ENCODE measurements at regions not wholly inside any gene's neighbourhood (a gene's known extent, or its start where the extent isn't known, plus 50 kb on each side); places are given as distances from the start of the nearest gene placed in this dataset.
"Not testable (repeated sequence)": the region's sequence is repeated elsewhere in the genome, so short reads cannot be mapped to it uniquely, and the experiment has no call there.

DNA sequence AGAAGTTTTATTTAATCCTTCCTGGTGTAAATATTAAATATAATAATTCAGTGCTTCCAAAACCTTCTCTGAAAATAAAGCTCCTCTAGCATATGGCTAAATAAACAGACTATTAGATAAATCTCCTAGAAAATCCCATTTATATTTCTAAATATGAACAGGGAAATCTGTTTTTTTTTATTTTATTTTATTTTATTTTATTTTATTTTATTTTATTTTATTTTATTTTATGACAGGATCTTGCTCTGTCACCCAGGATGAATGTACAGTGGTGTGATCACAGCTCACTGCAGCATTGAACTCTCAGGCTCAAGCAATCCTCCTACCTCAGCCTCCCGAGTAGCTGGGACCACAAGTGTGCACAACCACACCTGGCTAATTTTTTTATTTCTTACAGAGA, 673.5 kb downstream of the IRS1 start:
- no peak for DNase-seq (ENCODE audit: low read depth)

- DNase-seq (ENCODE audit: low read depth), result no peak
Measured at GRCh38 chr2:226125176-226125883, 674.3 kb downstream of the IRS1 start.

DNA sequence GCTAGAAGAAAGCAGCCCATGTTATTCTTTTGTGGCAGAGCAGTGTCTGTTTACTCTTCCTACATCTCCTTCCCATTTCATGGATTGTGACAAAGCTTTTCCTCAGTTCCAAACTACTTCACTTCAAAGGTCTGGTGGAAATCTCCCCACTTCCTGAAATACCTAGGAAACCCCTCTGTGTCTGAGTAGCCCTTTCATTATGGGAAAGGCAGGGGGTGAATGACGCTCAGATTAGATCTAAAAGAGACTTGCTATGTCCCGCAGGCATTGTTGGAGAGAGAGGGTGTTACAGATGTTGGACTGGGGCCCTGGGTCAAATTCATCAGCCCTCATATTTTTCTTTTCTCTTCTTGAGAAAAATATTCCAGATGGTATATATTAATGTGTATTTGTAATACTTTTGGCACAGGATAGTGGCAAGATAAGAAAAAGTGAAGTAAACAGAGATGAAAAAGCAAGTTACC, 675.0 kb downstream of the IRS1 start:
- DNase-seq (ENCODE audit: low read depth), result no peak

- peak; percentile 76 for DNase-seq (ENCODE audit: low read depth)
Measured at GRCh38 chr2:226123300-226123699, 676.3 kb downstream of the IRS1 start.

DNA sequence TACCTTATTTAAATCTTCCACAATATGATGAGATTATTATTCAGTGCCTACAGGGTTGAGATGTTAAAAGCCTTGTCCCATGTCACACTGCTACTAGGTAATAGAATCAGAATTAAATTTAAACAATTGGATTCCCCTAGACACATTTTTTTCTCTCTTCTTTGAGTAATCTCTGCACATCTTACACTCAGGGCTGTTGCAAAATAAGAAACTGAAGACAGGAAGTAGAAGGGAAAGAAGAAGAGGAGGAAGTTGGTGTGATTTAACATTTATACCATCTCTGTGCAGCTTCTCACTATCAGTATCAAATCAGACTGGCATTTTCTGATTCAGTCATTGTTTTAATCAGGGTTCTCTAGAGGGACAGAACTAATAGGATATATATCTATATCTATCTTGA, 677.6 kb downstream of the IRS1 start:
- DNase-seq (ENCODE audit: low read depth), result no peak

DNA sequence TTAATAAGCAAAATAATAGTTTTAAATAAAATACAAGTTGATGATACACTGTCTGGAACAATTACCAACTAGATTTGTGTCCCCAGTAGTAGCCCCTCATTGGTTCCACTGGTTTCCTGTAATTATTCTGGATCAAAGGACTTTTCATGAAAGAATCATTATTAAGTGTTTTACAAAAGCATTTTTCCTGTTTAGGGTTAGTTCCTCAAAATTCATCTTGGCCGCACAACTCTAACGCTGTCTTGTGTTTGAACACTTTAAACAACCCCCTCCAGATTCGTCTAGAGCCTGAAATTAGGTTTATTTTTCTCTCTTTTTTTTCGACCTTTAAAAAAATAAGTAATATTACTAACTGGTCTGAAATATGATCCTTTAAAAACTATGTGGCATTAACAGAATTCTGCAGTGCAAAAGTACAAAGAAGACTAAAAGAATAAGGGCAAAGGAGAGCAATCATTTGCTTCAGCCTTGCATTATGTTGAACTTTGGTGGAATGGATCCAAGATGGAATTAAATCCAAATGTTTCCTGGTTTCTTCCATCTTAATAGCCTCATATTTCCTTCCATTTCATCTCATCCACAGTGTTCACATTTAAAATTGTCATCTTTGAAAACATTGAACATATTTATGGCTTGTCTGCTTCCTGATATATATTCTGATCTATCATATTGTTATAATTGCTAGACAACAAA, 678.4 kb downstream of the IRS1 start:
- DNase-seq (ENCODE audit: low read depth), result no peak

- DNase-seq (ENCODE audit: low read depth), result peak; percentile 97
Measured at GRCh38 chr2:226118471-226119429, 680.9 kb downstream of the IRS1 start.

DNA sequence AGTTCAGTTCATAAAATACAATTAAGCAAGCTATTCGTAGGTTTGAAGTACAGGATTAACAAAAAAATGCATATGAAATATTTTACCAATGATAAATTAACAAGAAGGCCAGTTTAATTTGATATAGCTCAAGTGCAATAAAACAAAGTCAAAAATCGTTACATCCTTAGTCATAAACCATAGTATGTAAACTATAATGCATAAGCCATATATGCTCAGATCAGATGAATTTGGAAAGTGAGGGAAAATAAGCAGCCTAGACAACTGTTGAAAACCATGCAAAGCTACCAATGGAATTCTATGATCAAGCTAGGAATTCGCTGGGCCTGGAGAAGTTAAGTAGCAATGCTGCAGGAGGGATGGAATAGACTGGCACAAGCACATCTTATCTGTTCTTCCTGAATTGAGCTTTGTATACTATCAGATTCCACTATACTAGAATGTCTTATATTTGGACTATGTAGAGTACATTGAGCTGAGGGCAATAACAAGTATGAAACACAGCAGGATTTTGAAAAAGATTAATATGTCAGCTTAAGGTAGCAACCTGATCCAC, 682.0 kb downstream of the IRS1 start:
- no peak for DNase-seq (ENCODE audit: low read depth)

- DNase-seq (ENCODE audit: low read depth), result no peak
Measured at GRCh38 chr2:226116346-226116745, 683.3 kb downstream of the IRS1 start.

GRCh38 chr2:226115832-226116200, 683.8 kb downstream of the IRS1 start:
- no peak for DNase-seq (ENCODE audit: low read depth)

- DNase-seq (ENCODE audit: low read depth), result peak; percentile 98
Measured at GRCh38 chr2:226115102-226115831, 684.4 kb downstream of the IRS1 start.

- DNase-seq (ENCODE audit: low read depth), result no peak
Measured at GRCh38 chr2:226114436-226114835, 685.2 kb downstream of the IRS1 start.

- DNase-seq (ENCODE audit: low read depth), result no peak
Measured at GRCh38 chr2:226098861-226099745, 699.6 kb downstream of the NYAP2 start.

DNA sequence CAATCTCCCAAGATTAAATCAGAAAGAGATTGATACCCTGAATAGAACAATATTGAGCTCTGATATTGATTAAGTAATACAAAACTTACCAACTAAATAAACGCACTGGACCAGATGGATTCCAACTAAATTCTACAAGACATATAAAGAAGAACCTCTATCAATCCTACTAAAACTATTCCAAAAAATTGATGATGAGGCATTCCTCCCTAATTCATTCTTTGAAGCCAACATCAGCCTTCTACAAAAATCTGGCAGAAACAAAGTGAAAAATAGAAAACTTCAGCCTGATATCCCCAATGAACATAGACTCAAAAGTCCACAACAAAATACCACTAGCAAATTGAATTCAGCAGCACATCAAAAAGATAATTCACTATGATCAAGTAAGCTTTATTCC, 695.5 kb downstream of the NYAP2 start:
- no peak for DNase-seq (ENCODE audit: low read depth)

DNA sequence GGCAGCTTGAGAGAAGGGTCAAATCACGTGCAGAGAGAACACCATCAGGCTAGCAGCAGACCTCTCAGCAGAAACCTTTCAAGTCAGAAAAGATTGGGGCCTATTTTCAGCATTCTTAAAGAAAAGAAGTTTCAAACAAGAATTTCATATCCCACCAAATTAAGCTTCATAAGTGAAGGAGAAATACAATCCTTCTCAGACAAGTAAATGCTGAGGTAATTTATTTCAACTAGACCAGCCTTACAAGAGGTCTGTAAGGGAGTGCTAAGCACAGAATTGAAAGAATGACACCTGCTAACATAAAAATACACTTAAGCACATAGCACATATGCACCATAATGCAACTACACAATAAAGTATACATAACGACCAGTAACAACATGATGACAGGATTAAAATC, 693.9 kb downstream of the NYAP2 start:
- no peak for DNase-seq (ENCODE audit: low read depth)

DNA sequence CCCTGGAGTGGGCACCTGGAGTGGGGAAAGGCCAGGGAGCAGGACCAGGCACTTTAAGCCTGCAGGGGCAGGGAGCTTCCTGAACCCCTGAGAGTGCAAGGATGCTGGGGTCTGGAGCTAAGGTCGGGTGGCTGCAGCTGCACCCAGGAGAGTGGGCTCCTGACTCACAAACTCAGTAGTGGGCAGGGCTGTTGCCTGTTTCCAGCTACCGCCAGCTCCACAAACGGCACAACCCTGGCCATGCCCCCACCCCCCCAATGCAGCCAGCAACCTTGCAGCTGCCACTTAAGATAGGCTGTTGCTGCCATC, 688.8 kb downstream of the NYAP2 start:
- DNase-seq (ENCODE audit: low read depth), result no peak

GRCh38 chr2:226087505-226088365, 688.2 kb downstream of the NYAP2 start:
- DNase-seq (ENCODE audit: low read depth), result no peak

- no peak for DNase-seq (ENCODE audit: low read depth)
Measured at GRCh38 chr2:226087051-226087450, 687.5 kb downstream of the NYAP2 start.

DNA sequence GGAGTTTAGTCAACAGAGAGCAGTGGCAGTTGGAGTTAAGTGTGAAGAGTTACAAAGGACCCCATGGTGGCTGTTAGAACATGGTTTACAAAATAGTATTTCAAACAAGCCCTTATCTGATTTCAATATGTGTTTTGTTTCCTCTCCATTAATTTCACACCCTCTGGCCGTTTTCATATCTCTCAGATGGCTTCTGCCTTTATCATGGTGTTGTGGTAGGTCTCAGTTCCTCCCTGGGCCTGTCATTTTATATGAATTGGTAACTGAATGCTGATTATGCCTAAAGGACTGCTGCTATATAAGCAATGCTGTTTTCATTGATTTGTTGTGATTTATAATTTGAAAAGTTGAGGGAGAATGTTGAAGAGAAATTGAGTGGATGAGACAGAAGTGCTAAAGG, 686.7 kb downstream of the NYAP2 start:
- DNase-seq (ENCODE audit: low read depth), result no peak

DNA sequence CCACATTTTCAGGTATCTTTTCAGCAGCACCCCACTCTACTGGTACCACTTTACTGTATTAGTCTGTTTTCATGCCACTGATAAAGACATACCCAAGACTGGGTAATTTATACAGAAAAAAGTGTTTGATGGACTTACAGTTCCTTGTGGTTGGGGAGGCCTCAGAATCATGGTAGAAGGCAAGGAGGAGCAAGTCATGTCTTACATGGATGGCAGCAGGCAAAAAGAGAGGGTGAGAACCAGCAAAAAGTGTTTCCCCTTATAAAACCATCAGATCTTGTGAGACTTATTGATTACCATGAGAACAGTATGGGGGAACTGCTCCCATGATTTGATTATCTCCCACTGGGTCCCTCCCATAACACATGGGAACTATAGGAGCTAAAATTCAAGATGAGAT, 685.9 kb downstream of the NYAP2 start:
- not testable (repeated sequence) for DNase-seq (ENCODE audit: low read depth)
